BJ (cell line): ENCODE measurements at regions not wholly inside any gene's neighbourhood (a gene's known extent, or its start where the extent isn't known, plus 50 kb on each side); places are given as distances from the start of the nearest gene placed in this dataset.

Experiments used
- CTCF ChIA-PET: fragments of 350-600 bp; formaldehyde crosslinking; extraction: SDS; loops from one replicate; lab custom pipeline; 2021; ENCODE audit warnings: antibody characterized with exemption, inconsistent platforms; lab: Yijun Ruan, JAX
- POLR2A ChIA-PET: fragments of 300-600 bp; sonication (Branson Sonifier 250); formaldehyde crosslinking; extraction: SDS; loops from one replicate; lab custom pipeline; 2021; ENCODE audit warnings: antibody characterized with exemption; lab: Charles Lee
- DNase-seq: peaks from one replicate; pipeline ENCODE4 v3.0.0-alpha.2; 2011; ENCODE audit warnings: low read depth
- H3K27me3 ChIP-seq: 2 replicates; pipeline ENCODE4 v1.6.0; 2011; ENCODE audit warnings: low read length; ENCODE audit not compliant: control insufficient read depth, insufficient read depth
- H3K36me3 ChIP-seq: 2 replicates; pipeline ENCODE4 v1.5.1; 2011; ENCODE audit warnings: low read length; ENCODE audit not compliant: control insufficient read depth, insufficient read depth
- H3K4me3 ChIP-seq: 2 replicates; pipeline ENCODE4 v1.5.1; 2011; ENCODE audit warnings: low read depth, mild to moderate bottlenecking, control low read depth, low read length
- TF ChIP-seq, protein P1 (sequence below): IDR thresholded peaks from 2 replicates; pipeline ENCODE4 v1.5.1; 2011; ENCODE audit warnings: low read depth, mild to moderate bottlenecking, control low read depth, inconsistent platforms, low read length, moderate library complexity; ENCODE audit not compliant: insufficient read depth

DNA sequence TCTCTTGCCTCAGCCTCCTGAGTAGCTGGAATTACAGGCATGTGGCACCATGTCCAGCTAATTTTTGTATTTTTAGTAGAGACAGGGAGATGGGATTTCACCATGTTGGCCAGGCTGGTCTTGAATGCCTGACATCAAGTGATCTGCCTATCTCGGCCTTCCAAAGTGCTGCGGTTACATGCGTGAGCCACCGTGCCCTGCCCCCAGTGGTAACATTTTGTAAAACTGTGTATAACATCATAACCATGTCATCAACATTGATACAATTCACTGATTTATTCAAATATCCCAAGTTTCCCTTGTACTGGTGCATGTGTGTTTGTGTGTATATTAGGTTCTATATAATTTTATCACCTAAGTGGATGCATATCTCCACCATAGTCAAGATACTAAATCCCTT, 70.0 kb downstream of the PDCL3 start:
- no peak for DNase-seq
- Histone ChIP-seq H3K36me3 (no peaks in the 10 kb centered on the region), H3K27me3 (peaks cover 15% of the 10 kb centered on the region), H3K4me3 (no peak overlapping the region)
- ChIA-PET CTCF (interaction anchor here (1.2 kb wide), 1 partner anchor 25 kb away, joined by 4 read pairs; no protein-coding TSS in a partner anchor), POLR2A (no interaction called here)
- TF ChIP-seq, protein P1, sequence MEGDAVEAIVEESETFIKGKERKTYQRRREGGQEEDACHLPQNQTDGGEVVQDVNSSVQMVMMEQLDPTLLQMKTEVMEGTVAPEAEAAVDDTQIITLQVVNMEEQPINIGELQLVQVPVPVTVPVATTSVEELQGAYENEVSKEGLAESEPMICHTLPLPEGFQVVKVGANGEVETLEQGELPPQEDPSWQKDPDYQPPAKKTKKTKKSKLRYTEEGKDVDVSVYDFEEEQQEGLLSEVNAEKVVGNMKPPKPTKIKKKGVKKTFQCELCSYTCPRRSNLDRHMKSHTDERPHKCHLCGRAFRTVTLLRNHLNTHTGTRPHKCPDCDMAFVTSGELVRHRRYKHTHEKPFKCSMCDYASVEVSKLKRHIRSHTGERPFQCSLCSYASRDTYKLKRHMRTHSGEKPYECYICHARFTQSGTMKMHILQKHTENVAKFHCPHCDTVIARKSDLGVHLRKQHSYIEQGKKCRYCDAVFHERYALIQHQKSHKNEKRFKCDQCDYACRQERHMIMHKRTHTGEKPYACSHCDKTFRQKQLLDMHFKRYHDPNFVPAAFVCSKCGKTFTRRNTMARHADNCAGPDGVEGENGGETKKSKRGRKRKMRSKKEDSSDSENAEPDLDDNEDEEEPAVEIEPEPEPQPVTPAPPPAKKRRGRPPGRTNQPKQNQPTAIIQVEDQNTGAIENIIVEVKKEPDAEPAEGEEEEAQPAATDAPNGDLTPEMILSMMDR = no peak

- ChIA-PET CTCF (interaction anchor here (1.9 kb wide), 1 partner anchor 10 kb away, joined by 5 read pairs; no protein-coding TSS in a partner anchor), POLR2A (no interaction called here)
- no peak overlapping the region for H3K4me3 ChIP-seq
- peaks cover 13% of the 10 kb centered on the region for H3K27me3 ChIP-seq
- TF ChIP-seq, protein P1 = no peak
- no peaks in the 10 kb centered on the region for H3K36me3 ChIP-seq
- DNase-seq = no peak
These were observed 77.0 kb downstream of the PDCL3 start for GRCh38 chr2:100639588-100640390.

GRCh38 chr2:100640431-100641124, 77.8 kb downstream of the PDCL3 start:
- TF ChIP-seq, protein P1 = no peak
- no peaks in the 10 kb centered on the region for H3K36me3 ChIP-seq
- no peak overlapping the region for H3K4me3 ChIP-seq
- CTCF ChIA-PET = interaction anchor here (1.9 kb wide), 1 partner anchor 9 kb away, joined by 5 read pairs; no protein-coding TSS in a partner anchor
- H3K27me3 ChIP-seq = peaks cover 13% of the 10 kb centered on the region
- POLR2A ChIA-PET = no interaction called here
- no peak for DNase-seq

GRCh38 chr2:100641125-100641435, 78.3 kb downstream of the PDCL3 start:
- H3K4me3 ChIP-seq = no peak overlapping the region
- H3K36me3 ChIP-seq = no peaks in the 10 kb centered on the region
- CTCF ChIA-PET = no interaction called here
- peaks cover 14% of the 10 kb centered on the region for H3K27me3 ChIP-seq
- POLR2A ChIA-PET = no interaction called here
- TF ChIP-seq, protein P1 = no peak
- DNase-seq = no peak

DNA sequence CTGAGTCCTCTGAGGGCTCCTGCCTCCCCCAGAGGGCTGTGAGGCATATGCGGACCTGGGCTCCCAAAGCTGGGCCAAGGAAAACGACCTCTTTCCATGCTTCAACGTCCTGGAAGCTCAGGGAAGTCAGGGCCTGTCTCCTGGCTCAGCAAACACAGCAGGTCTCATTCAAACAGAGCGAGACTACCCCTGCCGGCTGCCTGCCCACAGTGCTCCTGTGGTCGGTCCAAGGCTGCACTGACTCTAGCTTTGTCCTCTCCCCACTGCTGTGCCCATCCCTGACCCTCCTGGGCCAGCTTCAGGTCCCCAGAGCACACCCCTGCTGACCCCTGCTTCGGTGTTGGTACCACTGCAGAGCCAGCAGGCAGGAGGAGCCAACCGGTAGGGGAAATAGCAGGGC, 79.6 kb downstream of the PDCL3 start:
- Histone ChIP-seq H3K27me3 (peaks cover 15% of the 10 kb centered on the region), H3K36me3 (no peaks in the 10 kb centered on the region), H3K4me3 (no peak overlapping the region)
- CTCF ChIA-PET = no interaction called here
- DNase-seq = no peak
- TF ChIP-seq, protein P1 = no peak
- POLR2A ChIA-PET = no interaction called here
